HG03025 (cell line): ENCODE measurements at regions not wholly inside any gene's neighbourhood (a gene's known extent, or its start where the extent isn't known, plus 50 kb on each side); places are given as distances from the start of the nearest gene placed in this dataset.
"Not testable (repeated sequence)": the region's sequence is repeated elsewhere in the genome, so short reads cannot be mapped to it uniquely, and the experiment has no call there.

Source experiments
- ATAC-seq: cut with Tn5 transposase; IDR thresholded peaks from one replicate; pipeline ENCODE4 v1.9.1; 2021; ENCODE audit warnings: mild to moderate bottlenecking, moderate library complexity; ENCODE audit not compliant: unreplicated experiment, low FRiP score

- no peak for ATAC-seq
Measured at GRCh38 chr4:127414951-127415606, 217.7 kb upstream of the INTU start.

- no peak for ATAC-seq
Measured at GRCh38 chr4:127416115-127416514, 216.6 kb upstream of the INTU start.

- no peak for ATAC-seq
Measured at GRCh38 chr4:127417885-127418535, 214.7 kb upstream of the INTU start.

- no peak for ATAC-seq
Measured at GRCh38 chr4:127419431-127419830, 213.3 kb upstream of the INTU start.

GRCh38 chr4:127421437-127421836 is 211.3 kb upstream of the INTU start:
- no peak for ATAC-seq

DNA sequence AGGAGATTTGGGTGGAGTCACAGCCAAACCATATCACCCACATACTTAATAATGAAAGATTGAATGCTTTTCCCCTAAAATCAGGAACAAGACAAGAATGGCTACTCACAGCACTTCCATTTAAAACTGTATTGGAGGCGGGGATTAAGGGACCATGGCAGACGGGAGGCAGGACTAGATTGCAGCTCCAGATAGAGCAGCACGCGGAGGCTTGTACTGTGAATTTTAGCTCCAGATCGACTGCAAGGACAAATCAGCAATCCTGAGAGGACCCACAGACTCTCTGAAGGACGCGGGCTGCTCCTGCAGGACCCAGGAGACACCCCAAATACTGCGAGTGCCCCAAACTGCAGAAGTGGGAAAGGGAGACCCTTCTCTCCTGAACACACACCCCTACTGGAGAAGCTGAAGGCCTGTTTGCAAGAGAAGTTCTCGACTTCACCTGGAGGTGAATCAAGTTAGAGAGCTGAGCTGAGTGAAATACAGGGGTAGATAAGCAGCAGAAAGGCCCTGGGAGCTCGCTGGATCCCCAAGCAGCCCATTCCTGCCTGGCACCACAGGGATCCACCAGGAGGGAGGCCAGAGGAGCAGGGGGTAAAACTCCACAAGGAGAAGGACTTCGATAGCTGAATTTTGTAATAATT is 207.4 kb upstream of the INTU start:
- ATAC-seq, result no peak

- ATAC-seq, result no peak
Measured at GRCh38 chr4:127425851-127426250, 206.9 kb upstream of the INTU start.

DNA sequence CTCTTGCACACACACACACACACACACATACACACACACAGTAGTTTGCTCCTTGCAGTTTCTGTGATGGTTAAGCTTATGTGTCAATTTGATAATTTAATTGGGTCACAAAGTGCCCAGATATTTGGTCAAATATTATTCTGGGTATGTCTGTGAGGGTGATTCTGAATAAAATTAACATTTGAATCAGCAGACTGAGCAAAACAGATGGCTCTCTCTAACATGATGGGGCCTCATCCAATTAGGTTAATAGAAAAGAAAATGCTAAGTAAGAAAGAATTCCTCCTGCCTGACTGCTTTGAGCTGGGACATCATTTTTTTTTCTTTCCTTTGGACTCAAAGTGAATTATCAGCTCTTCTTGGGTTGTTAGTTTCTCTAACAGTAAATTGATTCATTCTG is 191.2 kb upstream of the INTU start:
- ATAC-seq, result no peak

- ATAC-seq, result no peak
Measured at GRCh38 chr4:127445471-127445870, 187.3 kb upstream of the INTU start.

- no peak for ATAC-seq
Measured at GRCh38 chr4:127446427-127446885, 186.3 kb upstream of the INTU start.

DNA sequence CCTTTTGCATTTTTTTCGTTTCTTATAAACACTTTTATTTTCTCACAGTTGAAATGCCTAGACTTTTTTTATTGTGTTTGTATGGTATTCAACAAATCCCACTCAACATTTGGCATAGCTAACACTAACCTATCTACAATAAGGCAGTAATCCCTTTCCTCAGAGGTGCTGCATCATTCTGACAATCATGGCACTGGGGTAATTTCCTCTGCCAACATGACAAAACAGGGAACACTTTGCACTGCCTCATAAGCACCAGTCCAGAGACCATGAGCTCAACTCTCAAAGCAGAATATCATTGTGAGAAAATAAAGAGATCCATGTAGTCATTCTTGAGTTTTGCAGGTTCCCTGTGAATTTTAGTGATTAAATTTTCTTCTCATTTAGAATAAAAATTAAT is 183.8 kb upstream of the INTU start:
- no peak for ATAC-seq

GRCh38 chr4:127449449-127449848 is 183.3 kb upstream of the INTU start:
- no peak for ATAC-seq

GRCh38 chr4:127450276-127450675 is 182.5 kb upstream of the INTU start:
- ATAC-seq, result no peak

GRCh38 chr4:127463883-127464282 is 168.9 kb upstream of the INTU start:
- ATAC-seq, result no peak

DNA sequence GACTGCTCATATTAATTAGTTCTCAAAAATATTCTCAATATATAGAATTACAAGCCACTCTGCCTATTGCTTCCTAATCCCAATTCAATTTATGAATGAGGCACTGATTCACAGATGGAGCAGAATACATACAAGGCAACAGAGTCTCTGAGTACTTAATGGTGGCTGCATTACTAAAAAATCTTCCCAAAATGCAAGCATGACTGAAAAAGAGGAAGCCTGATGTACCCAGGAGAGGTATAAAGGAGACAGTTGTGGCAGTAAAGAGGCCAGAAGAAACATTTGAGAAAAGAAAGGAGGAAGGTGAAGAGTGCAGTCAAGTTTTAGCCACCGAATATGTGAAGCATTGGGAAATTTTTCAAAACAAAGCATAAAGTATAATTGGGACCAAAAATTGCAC is 163.2 kb upstream of the INTU start:
- ATAC-seq, result no peak

DNA sequence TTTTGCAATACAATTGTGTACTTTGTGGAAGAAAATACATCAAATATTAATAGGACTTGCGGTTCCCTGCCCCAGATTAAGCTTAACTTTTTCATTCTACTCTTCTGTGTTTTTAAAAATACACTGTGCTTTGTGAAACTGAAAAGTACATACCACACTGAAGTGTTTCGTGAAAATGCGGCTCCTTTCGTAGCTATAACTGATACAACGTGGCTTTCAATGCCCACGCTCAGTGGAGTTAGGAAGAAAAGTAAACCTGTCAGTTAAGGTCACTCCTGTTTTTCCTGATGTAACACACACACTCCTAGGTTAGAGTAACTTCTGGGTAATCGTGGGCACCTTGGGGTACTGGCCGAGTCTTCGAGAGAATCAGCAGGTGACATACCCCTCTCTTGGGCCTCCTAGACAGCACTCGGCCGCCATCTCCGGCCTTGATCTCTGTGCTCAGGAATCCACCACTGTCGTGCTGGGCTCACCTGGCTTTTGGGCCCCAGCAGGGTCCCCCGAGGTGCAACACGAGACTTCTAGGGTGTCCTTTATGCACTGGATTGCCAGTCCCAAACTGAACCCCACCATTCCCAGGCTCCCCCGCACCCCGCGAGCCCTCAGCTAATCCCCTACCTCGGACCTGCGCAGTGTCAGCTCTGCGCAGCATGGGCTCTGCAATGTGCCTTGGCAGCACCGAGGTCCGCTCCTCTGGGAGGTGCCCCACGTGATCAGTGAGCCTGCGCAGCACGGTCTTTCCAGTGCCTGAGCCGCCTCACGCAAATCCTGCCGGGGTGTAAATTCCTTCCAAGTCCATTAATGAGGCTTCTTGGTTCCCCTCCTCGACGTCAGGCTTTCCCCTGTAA is 162.6 kb upstream of the INTU start:
- no peak for ATAC-seq

DNA sequence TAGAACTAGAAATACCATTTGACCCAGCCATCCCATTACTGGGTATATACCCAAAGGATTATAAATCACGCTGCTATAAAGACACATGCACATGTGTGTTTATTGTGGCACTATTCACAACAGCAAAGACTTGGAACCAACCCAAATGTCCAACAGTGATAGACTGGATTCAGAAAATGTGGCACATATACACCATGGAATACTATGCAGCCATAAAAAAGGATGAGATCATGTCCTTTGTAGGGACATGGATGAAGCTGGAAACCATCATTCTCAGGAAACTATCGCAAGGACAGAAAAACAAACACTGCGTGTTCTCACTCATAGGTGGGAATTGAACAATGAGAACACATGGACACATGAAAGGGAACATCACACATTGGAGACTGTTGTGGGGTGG is 154.5 kb upstream of the INTU start:
- not testable (repeated sequence) for ATAC-seq

- no peak for ATAC-seq
Measured at GRCh38 chr4:127479031-127479622, 153.6 kb upstream of the INTU start.

DNA sequence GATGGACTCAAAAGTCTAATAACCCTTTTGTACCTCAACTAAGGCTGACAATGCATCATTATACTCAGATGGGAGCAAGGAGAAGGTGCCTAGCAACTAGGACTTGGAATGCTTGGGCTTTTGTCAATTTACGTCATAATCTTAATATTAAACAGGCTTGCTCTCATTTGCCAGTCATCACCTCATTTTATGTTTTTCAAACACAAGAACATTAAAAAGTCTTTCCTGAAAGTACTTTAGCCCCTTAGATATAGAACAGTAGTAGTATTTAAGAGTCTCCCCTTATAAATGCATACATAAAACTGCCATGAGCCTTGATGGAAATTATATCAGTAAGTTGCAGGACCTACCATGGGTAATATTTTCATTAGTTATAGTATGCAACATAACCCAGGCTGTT is 150.7 kb upstream of the INTU start:
- no peak for ATAC-seq

DNA sequence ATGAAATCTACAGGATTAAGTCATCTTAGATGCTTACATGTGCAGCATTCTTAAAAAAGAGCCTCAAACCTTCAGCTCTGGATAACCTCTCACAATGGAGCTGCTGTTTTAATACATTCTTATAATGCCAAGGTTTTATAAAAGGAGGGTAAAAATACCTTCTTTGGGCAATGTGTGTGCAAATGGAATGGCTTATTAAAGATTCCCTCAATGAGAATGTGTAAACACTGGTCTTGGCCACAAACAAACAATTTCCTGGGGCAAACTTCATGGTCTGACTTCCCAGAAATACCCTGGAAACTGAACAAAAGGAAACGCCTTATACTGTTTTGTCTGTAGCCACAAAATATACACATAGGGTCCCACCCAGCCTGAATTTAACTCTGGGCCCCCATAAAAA is 148.6 kb upstream of the INTU start:
- no peak for ATAC-seq

DNA sequence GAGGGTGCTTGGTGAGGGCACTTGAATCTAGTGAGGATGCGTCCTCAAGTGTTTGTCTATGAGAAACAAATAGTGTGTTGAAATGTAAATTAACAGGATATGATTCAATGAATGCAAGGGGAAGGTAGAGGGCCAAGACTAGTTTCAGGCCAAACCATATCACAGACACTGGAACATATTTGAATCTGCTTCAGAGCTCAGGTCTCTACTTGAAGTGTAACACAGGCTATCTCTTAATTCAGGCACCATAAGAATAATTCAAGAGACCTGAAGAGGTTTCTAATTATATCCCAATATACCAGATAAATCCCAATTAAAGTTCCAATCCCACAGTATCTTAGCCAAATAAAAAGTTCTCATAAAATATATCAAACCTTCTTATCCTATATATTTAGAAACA is 146.5 kb upstream of the INTU start:
- ATAC-seq, result no peak
